Inflammatory macrophage treated with lipopolysaccharide for 4 hours (primary cell): ENCODE measurements at regions not wholly inside any gene's neighbourhood (a gene's known extent, or its start where the extent isn't known, plus 50 kb on each side); places are given as distances from the start of the nearest gene placed in this dataset.
"Not testable (repeated sequence)": the region's sequence is repeated elsewhere in the genome, so short reads cannot be mapped to it uniquely, and the experiment has no call there.

ENCODE experiments used
- DNase-seq: peaks from one replicate; pipeline ENCODE4 v3.0.0-alpha.2; 2020

DNA sequence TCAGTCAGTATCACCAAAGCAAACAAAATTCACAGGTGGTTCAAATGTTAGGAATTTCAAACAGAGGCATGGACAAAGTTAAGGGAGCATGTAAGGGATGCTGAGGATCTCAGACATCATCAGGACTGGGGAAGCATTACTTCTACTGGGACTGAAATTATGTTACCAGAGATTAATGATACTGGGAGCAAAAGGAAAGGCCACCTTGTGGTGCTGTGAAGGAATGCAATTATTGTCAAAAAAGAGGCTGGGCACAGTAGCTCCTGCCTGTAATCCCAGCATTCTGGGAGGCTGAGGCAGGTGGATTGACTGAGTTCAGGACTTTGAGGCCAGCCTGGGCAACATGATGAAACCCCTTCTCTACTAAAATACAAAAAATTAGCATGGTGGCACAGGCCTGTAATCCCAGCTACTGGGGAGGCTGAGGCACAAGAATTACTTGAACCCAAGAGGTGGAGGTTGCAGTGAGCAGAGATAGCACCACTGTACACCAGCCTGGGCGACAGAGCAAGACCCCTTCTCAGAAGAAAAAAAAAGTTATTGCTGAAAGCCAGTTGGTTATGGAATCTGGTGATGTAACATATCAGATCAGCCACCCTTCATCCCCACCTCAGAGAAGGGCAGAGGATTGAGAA is 954.3 kb downstream of the PCDH7 start:
- DNase-seq: peak; percentile 1

GRCh38 chr4:31678356-31678755 is 958.2 kb downstream of the PCDH7 start:
- DNase-seq: no peak

DNA sequence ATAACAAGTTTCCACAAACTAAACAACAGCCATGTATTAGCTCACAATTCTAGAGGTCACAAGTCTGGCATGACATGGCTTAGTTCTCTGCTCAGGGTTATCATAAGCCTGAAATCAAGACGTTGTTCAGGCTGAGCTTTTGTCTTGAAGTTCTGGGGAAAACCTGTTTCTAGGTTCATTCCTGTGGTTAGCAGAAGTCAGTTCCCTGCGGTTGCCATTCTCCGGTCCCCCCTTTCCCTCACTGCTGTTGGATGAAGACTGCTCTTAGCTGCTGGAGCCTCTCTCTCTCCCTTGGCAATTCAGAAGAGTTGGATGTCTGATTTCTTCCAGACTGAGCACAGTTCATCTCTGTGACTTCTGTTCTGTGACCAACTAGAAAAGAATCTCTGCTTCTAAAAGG is 962.6 kb downstream of the PCDH7 start:
- DNase-seq: no peak

DNA sequence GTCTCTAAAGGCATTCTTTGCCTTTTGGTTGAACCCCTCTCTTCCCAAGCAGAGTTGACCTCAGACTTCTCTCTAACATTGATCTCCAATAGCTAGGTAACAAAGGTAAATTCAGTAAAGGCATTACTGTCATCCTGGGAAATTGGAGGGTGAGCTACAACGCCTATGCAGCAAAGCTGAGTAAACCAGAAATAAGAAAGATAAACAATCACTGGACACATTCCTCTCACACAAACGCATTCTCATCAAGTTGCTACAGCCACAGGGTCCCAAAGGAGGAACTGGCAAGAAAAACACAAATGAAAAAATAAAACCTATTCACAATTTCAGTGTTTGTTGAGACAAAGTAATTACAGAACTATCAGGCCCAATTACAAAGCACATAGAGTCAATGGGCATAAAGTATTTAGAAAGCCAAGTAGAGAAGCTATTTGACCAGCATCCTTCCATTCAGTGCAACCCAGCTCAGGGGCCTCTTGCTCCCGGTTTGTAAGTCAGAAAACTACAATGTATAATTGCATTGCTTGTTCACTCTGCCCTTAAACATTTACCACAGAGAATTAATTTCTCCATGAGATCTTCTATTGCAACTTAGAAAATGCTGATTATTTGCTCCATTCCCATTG is 967.7 kb downstream of the PCDH7 start:
- DNase-seq: no peak

GRCh38 chr4:31692399-31692940 is 972.3 kb downstream of the PCDH7 start:
- no peak for DNase-seq

- DNase-seq: no peak
Measured at GRCh38 chr4:31701256-31701655, 981.1 kb downstream of the PCDH7 start.

DNA sequence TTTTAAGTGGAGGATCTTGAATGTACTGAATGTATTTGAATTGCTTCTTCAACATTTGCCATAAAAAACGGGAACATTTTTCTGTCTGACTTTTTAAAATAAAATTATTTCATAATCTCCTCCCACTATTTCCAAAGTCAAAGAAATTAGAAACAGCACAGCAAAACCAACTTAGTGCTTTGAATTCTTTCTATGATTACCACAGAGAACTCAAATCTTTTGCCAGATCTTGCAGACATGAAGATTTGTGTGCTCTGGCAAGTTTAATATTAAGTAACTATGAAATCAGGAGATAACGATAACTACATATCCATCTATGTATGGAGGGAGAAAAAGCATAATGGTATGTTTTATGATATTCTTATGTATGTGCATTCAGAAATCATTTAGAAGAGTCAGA is 982.2 kb downstream of the PCDH7 start:
- no peak for DNase-seq

- no peak for DNase-seq
Measured at GRCh38 chr4:31714238-31714637, 994.1 kb downstream of the PCDH7 start.

- no peak for DNase-seq
Measured at GRCh38 chr4:31715302-31715701, 995.1 kb downstream of the PCDH7 start.

GRCh38 chr4:31727030-31727429 is 1006.9 kb downstream of the PCDH7 start:
- DNase-seq: no peak

DNA sequence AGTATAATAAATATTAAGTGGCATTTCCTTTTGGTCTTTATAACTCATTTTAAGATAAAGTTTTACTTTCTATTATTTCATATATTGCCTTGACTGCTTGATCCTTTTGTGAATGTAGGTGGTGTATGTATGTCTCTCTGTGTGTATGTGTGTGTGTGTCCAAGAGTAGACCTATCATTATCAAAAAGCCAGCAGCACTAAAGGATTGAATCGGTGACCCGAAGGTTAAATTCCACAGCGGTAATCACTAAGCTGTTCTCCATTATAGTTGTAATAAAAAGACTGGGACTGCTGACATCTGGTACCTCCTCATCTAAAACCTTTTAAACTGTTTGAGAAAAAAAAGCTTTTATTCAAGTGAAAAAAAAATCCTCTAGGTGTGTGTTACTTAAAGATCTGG is 1014.8 kb downstream of the PCDH7 start:
- no peak for DNase-seq

DNA sequence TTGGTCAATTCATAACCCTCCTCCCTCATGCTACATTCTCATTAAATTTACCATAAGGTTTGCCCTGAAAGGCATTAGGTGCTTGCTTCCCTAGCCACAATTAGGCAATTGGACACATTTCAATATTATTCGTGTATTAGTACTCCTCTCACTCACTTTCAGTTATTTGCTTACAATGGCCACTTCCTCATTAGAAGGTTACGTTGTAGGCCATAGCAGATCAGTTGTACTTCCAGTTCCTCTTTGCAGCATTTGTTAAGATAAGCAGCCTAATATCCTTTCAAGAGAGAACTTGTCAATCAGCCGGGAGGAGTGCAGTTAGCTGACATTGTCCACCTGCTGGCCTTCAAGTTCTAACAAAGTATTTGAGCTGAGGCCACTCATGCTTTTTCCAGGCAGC is 1017.2 kb downstream of the PCDH7 start:
- DNase-seq: peak; percentile 83

DNA sequence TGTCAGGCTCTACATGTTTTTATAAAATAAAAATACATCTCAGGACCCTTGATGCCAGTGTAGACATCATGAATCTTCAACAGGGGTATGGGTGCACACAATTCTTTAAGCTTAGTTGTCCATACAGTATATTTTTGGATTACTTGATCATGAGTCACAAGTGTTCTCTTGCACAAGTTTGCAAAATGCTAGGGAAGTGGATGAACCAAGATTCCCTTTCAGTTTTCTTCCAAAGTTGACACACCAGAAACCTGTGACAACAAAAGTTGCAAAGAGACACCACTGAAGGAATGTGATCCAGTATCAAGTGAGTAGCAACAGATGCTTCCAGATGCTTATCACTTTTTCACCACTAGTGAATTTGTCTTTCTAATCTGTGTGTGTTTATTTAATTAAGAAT is 1021.2 kb downstream of the PCDH7 start:
- peak; percentile 73 for DNase-seq

DNA sequence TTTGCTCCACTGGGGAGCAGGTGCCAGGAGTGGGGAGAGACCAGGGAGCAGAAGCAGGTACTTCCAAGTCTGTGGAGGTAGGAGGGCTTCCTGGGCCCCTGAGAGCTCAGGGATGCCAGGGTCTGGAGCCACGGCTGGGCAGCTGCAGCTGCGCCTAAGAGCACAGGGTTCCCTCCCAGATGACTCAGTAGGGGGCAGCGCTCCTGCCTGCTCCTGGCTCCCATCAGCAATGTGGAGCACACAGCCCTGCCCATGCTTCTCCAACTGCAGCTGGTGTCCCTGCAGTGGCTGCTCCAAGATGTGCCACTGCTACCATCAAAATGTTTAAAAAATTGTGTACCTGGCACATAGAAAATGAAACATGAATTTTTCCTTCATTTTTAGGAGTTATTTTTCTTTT is 1028.2 kb downstream of the PCDH7 start:
- no peak for DNase-seq

DNA sequence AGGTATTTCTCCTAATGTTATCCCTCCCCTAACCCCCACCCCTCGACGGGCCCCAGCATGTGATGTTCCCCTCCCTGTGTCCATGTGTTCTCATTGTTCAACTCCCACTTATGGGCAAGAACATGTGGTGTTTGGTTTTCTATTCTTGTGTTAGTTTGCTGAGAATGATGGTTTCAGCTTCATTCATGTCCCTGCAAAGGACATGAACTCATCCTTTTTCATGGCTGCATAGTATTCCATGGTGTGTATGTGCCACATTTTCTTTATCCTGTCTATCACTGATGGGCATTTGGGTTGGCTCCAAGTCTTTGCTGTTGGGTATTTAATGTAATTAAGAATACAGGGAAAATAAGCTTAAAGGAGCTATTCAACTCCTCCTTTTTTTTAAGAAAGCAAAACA is 1030.4 kb downstream of the PCDH7 start:
- not testable (repeated sequence) for DNase-seq

GRCh38 chr4:31755751-31756150 is 1035.6 kb downstream of the PCDH7 start:
- DNase-seq: no peak

GRCh38 chr4:31768756-31769155 is 1048.6 kb downstream of the PCDH7 start:
- DNase-seq: no peak

- DNase-seq: no peak
Measured at GRCh38 chr4:31783311-31783710, 1063.1 kb downstream of the PCDH7 start.

DNA sequence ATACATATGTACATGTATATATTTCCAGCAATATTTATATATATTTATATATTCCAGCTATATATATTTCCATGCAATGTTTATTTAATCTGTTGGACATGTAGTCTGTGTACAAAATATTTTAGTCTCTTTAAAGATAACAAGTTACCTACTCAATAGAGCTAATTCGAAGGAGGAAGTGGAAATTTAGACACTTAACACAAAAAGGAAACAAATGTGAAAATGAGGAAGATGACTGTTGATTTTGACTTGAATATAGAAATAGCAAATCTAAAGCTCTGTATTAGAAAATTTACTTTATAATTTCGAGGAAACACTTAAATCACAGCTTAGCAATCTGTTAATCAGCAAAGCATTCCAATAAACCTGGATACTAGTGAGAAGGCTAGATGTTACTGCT is 1064.4 kb downstream of the PCDH7 start:
- peak; percentile 23 for DNase-seq

DNA sequence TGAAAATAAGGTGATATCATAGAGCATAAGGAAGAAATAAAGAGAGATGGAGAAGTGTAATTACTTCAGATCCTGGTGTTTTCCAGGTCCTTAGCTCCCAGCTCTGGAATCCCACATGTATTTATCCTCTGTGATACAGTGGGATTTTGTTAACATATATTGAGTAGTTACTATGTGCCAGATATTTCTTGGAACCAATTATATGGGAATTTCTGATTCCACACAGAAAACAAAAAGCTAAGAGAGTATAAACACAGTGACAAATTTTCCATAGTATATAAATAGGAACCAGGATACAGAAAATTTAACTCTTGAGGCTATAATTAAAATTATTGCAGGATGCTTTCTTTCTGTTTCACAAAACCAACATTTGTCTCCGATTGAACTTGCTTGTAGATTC is 1067.5 kb downstream of the PCDH7 start:
- no peak for DNase-seq

- DNase-seq: no peak
Measured at GRCh38 chr4:31788676-31789075, 1068.5 kb downstream of the PCDH7 start.

DNA sequence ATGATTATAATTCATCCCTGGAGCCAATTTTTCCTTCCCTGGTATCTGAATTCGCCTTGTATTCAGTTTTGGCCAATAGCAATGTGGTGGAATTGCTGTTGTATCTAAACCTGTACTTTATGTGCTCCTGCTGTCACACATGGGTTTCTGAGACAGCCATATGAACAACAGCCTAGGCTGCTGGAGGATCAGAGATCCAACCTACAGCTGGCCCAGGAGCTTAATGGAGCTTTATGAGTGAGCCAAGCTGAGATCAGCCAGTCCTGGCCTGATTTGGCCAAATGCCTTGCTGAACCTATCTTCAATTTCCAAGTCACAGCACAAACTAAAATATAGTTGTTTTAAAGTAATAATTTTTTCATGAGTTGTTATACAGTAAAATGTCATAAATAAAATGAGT is 1071.5 kb downstream of the PCDH7 start:
- DNase-seq: no peak

GRCh38 chr4:31793907-31794306 is 1073.7 kb downstream of the PCDH7 start:
- DNase-seq: no peak

- DNase-seq: not testable (repeated sequence)
Measured at GRCh38 chr4:31797052-31797451, 1076.9 kb downstream of the PCDH7 start.
